ENCODE measurements at regions not wholly inside any gene's neighbourhood (a gene's known extent, or its start where the extent isn't known, plus 50 kb on each side); places are given as distances from the start of the nearest gene placed in this dataset.

GRCh38 chr10:36187380-36188079, 545.4 kb upstream of the FZD8 start:
- no peak overlapping the region for H2AFZ ChIP-seq (ENCODE audit: low read depth, low read length, poor library complexity, severe bottlenecking)
- DNase-seq (ENCODE audit: low read depth, low spot score) (no peak), ATAC-seq (no peak)
- ChIA-PET RAD21 (ENCODE audit: low non-redundant PET in 1 of 2, low total read pairs in 2 of 2, uncharacterized antibody in 2 of 2, unreplicated experiment in 2 of 2) (no interaction called here), POLR2A (no interaction called here), CTCF (no interaction called here)
- H3K9me3 ChIP-seq (ENCODE audit: control insufficient read depth in 1 of 2, insufficient read depth in 1 of 2, low read depth in 1 of 2, low read length in 2 of 2), result peaks cover 9 to 19% of the 10 kb centered on the region in 2 experiments; a peak in 2 of 4 replicates
- no peaks in the 10 kb centered on the region for H3K27me3 ChIP-seq (ENCODE audit: insufficient read depth, low read length)
- no peaks in the 10 kb centered on the region for H3K4me1 ChIP-seq (ENCODE audit: control insufficient read depth in 1 of 2, insufficient read depth in 2 of 2, low read length in 2 of 2)
- no TSS peak for BruUV-seq (replicated peaks)
- TF ChIP-seq ATF3 (IDR thresholded peaks at IDR 0.05) (no peak), SP1 (IDR thresholded peaks at IDR 0.05; ENCODE audit: low read depth) (no peak), MAX (IDR thresholded peaks at IDR 0.05) (no peak), EGR1 (IDR thresholded peaks at IDR 0.05; ENCODE audit: low read depth) (no peak), ELF1 (IDR thresholded peaks at IDR 0.05; ENCODE audit: borderline replicate concordance, low read depth) (no peak), REST (IDR thresholded peaks at IDR 0.05; ENCODE audit: low read depth) (no peak), SRF (IDR thresholded peaks at IDR 0.05; ENCODE audit: low read depth) (no peak), ZBTB33 (IDR thresholded peaks at IDR 0.05; ENCODE audit: extremely low read depth, insufficient replicate concordance, low read length) (no peak), EZH2 (IDR thresholded peaks at IDR 0.05) (no peak), TCF7L2 (IDR thresholded peaks at IDR 0.05; ENCODE audit: borderline replicate concordance, extremely low read depth, insufficient read depth, insufficient read length) (no peak), RAD21 (IDR thresholded peaks at IDR 0.05; ENCODE audit: low read depth) (no peak), ZNF274 (IDR thresholded peaks at IDR 0.05; ENCODE audit: low read depth, low read length) (no peak), ZFX (IDR thresholded peaks at IDR 0.05) (no peak), CBX3 (IDR thresholded peaks at IDR 0.05; ENCODE audit: low read depth) (no peak), CEBPB (IDR thresholded peaks at IDR 0.05; ENCODE audit: low read depth) (no peak), YY1 (IDR thresholded peaks at IDR 0.05; ENCODE audit: extremely low read depth, insufficient replicate concordance, low read depth, low read length) (no peak), JUND (IDR thresholded peaks at IDR 0.05) (no peak), POLR2AphosphoS5 (IDR thresholded peaks at IDR 0.05; ENCODE audit: low read depth, low read length) (no peak)
- no peaks in the 10 kb centered on the region for H4K20me1 ChIP-seq (ENCODE audit: insufficient read depth)
- H3K9me2 ChIP-seq (ENCODE audit: insufficient read depth), result no peaks in the 10 kb centered on the region
- H3K9ac ChIP-seq (ENCODE audit: low read length), result no peak overlapping the region
- H3K4me2 ChIP-seq (ENCODE audit: low read length), result no peak overlapping the region
- intact Hi-C loops (cut with micrococcal nuclease), result no loop called here
- no peak overlapping the region for H3K4me3 ChIP-seq (replicated peaks in 1 of 2; ENCODE audit: low read depth in 1 of 2, low read length in 2 of 2)
- H3K36me3 ChIP-seq (ENCODE audit: control insufficient read depth in 1 of 2, insufficient read depth in 2 of 2, low read length in 2 of 2), result no peaks in the 10 kb centered on the region
- H3K27ac ChIP-seq (ENCODE audit: low read depth, low read length), result no peak overlapping the region
- H3K79me2 ChIP-seq (ENCODE audit: insufficient read depth, low read length), result no peaks in the 10 kb centered on the region
